ENCODE measurements at regions not wholly inside any gene's neighbourhood (a gene's known extent, or its start where the extent isn't known, plus 50 kb on each side); places are given as distances from the start of the nearest gene placed in this dataset.

DNA sequence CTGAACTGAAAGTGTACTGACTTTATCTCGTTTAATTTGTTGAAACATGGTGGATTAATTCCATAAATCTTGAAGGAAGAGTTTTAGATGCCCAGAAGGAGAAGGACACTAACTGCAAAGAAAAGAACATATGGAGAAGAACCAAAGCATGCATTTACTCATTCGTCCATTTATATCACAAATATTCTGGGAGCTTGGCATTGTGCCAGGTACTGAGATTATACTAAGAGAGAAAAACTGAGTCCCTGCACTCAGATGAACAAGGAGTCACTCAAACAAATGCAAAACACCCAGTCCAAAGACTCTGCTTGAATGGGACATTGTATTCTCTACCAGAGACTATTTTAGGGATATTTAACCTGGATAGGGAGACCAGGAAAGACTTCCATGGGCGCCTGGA, 588.0 kb upstream of the MGMT start:
- TF ChIP-seq, protein P1, sequence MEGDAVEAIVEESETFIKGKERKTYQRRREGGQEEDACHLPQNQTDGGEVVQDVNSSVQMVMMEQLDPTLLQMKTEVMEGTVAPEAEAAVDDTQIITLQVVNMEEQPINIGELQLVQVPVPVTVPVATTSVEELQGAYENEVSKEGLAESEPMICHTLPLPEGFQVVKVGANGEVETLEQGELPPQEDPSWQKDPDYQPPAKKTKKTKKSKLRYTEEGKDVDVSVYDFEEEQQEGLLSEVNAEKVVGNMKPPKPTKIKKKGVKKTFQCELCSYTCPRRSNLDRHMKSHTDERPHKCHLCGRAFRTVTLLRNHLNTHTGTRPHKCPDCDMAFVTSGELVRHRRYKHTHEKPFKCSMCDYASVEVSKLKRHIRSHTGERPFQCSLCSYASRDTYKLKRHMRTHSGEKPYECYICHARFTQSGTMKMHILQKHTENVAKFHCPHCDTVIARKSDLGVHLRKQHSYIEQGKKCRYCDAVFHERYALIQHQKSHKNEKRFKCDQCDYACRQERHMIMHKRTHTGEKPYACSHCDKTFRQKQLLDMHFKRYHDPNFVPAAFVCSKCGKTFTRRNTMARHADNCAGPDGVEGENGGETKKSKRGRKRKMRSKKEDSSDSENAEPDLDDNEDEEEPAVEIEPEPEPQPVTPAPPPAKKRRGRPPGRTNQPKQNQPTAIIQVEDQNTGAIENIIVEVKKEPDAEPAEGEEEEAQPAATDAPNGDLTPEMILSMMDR (IDR thresholded peaks at IDR 0.05): no peak
- no peak for TF ChIP-seq POLR2A (IDR thresholded peaks at IDR 0.05)
- no peak for DNase-seq (ENCODE audit: low spot score in 2 of 2)
- no peak overlapping the region for H3K4me3 ChIP-seq (ENCODE audit: low read depth, poor library complexity, severe bottlenecking)
- intact Hi-C loops (cut with DNase I; ENCODE audit: low total_unique reads): no loop called here
- WGBS, 2 donors: 70 to 77% methylated on average over 3 of the region's 3 CpGs

DNA sequence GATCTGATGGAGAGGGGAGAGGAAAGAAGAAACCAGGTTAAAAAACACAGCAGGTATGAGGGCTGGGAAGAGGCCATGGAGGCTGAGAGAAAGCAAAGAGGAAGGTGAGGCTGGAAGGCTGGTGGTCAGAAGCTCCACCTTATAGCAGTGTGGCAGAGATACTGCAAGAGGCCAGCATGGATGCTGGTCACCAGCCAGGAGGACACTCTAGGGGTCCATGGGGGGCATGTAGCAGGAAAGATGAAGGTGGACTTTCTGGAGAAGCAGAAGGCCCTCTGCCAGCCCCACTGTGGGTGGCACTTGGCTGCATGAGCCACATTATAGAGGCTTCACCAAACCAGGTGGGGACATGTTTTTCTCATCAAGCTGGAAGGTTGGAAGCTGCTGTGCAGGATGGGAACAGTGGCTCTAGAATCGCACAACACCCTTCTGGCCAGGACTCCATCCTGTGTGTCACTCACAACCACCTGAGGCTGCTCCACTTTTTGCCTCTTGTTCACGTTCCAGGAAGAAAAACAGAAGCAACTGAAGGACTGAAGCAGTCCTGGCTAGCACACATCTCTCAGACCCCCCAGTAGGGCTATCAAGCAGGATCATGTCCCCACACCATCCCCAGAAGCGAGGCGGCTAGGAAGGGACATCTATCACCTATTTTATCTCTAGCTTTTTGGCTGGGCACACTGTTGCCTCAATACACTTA, 587.5 kb upstream of the MGMT start:
- DNase-seq (ENCODE audit: low spot score in 2 of 2): peak in 1 of 2 donors; percentile 65
- intact Hi-C loops (cut with DNase I; ENCODE audit: low total_unique reads): no loop called here
- no peak for TF ChIP-seq POLR2A (IDR thresholded peaks at IDR 0.05)
- TF ChIP-seq, protein P1 (IDR thresholded peaks at IDR 0.05): no peak
- no peak overlapping the region for H3K4me3 ChIP-seq (ENCODE audit: low read depth, poor library complexity, severe bottlenecking)
- 71 to 85% methylated on average over 4 of the region's 4 CpGs for WGBS, 2 donors

DNA sequence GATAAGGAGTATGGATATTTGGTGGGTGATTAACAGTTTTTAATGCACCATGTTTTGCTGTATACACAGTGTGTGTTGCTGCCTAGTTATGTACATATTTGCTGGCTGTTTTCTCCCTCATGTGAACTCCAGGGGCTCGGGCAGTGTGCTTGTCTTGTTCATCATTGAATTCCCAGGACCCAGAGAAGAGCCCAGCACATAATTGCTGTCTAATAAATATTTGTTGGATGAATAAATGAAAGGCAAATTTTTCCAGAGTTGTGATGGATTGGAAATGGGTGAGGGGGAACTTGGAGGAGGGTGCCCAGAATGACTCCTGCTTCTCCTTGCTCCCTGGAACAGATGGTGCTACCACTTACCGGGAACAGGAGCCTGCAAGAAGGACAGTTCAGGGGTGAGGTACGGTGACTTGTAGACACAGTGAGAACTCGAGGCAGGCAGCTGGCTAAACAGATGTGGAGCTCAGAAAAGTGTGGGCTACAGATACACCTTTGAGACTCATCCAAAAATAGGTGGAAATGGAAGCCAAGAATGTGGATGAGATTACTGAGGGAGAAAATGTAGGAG, 586.8 kb upstream of the MGMT start:
- H3K4me3 ChIP-seq (ENCODE audit: low read depth, poor library complexity, severe bottlenecking): no peak overlapping the region
- peak in 1 of 2 donors; percentile 48 for DNase-seq (ENCODE audit: low spot score in 2 of 2)
- intact Hi-C loops (cut with DNase I; ENCODE audit: low total_unique reads): no loop called here
- TF ChIP-seq, protein P1 (IDR thresholded peaks at IDR 0.05): no peak
- no peak for TF ChIP-seq POLR2A (IDR thresholded peaks at IDR 0.05)
- 72 to 74% methylated on average over 4 of the region's 4 CpGs for WGBS, 2 donors

DNA sequence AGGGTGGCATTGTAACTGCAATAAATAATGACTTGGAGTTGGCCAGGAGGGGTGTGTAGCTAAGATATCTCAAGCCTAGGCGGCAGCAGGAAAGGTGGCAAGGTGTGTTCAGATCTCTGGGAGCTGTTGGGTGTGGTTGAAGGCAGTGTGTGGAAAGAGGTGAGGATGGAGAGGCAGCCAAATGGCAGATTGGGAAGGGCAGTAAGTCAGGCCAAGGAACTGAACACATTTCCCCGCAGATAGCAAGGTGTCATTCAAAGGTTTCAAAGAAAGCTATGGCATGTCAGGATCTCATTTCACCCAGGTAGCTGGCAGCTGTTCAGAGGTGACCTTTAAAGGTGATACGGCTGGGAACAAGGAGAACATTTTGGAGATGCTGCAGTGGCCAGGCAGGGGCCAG, 586.0 kb upstream of the MGMT start:
- DNase-seq (ENCODE audit: low spot score in 2 of 2): peak in 1 of 2 donors; percentile 39
- WGBS, 2 donors: 81 to 93% methylated on average over 3 of the region's 3 CpGs
- intact Hi-C loops (cut with DNase I; ENCODE audit: low total_unique reads): no loop called here
- no peak overlapping the region for H3K4me3 ChIP-seq (ENCODE audit: low read depth, poor library complexity, severe bottlenecking)
- TF ChIP-seq POLR2A (IDR thresholded peaks at IDR 0.05): no peak
- TF ChIP-seq, protein P1 (IDR thresholded peaks at IDR 0.05): no peak

DNA sequence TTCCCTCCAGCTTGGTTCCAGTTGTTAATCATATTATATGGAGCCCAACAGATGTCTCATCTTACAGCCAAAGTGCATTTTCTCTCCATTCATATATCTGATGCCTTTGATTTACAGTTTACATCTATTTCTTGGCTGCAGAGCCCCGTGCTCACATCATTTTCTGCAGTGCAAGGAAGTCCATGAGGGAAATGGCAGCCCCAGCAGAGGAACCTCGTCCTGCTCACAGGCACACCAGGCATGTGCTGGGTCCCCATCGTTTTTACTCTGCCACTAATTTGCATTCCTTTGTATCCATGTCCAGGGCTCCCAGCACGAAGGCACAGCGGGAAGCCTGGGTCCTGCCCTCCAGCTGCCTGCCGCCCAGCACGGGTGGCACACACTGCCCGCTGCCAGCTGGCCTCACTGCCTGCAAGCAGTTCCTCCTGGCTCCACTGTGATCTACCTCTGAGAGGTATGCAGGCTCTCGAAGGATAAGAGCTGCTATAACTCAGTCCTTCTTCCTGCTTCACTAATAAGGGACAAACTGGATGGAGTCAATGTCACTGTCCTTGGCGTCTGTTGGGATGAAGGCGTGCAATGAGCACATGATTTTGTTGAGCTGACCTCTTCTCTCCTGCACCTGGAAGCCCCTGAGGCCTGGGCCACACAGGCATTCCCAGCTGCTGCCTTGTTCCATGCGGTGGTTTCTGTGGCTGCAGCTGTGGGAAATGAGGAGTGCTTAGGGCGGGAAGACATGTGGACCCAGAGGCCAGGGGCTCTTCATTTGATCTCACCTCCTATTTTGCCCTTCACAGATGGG, 583.6 kb upstream of the MGMT start:
- H3K4me3 ChIP-seq (ENCODE audit: low read depth, poor library complexity, severe bottlenecking): no peak overlapping the region
- intact Hi-C loops (cut with DNase I; ENCODE audit: low total_unique reads): no loop called here
- peak in 1 of 2 donors; percentile 72 for DNase-seq (ENCODE audit: low spot score in 2 of 2)
- 74 to 79% methylated on average over 13 of the region's 13 CpGs for WGBS, 2 donors
- no peak for TF ChIP-seq POLR2A (IDR thresholded peaks at IDR 0.05)

DNA sequence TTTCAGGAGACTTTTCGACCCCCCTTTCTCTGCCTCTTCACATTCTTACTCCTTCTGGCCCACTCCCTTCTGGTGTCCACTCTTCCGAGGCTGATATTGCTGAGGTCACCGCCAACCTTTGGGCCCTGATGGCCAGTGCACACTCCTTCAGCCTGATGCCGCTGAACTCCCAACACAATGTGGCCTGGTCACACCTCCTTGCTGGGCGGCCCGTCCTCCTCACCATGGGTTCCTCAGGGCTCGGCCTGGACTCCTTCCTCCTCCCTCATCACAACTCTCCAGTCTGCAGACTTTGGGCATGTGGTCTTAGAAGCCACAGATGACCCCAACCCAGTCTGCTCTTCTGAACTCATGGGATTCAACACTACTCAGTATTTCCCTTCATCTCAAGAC, 583.0 kb upstream of the MGMT start:
- intact Hi-C loops (cut with DNase I; ENCODE audit: low total_unique reads): no loop called here
- peak in 1 of 2 donors; percentile 46 for DNase-seq (ENCODE audit: low spot score in 2 of 2)
- no peak for TF ChIP-seq POLR2A (IDR thresholded peaks at IDR 0.05)
- TF ChIP-seq, protein P1 (IDR thresholded peaks at IDR 0.05): no peak
- no peak overlapping the region for H3K4me3 ChIP-seq (ENCODE audit: low read depth, poor library complexity, severe bottlenecking)
- 90 to 91% methylated on average over 7 of the region's 7 CpGs for WGBS, 2 donors

All from lower leg skin (tissue), 4 donors.